GM12801 (cell line): ENCODE measurements at regions not wholly inside any gene's neighbourhood (a gene's known extent, or its start where the extent isn't known, plus 50 kb on each side); places are given as distances from the start of the nearest gene placed in this dataset.

Experiments used
- CTCF ChIP-seq: IDR thresholded peaks from one replicate; pipeline ENCODE4 v1.5.1; 2011; ENCODE audit warnings: control low read depth; ENCODE audit not compliant: insufficient read length; ENCODE audit errors: extremely low read depth

GRCh38 chr18:51848702-51849101 is 491.3 kb upstream of the DCC start:
- TF ChIP-seq CTCF = no peak

- no peak for TF ChIP-seq CTCF
Measured at GRCh38 chr18:51852681-51853080, 487.3 kb upstream of the DCC start.

GRCh38 chr18:51857989-51858388 is 482.0 kb upstream of the DCC start:
- no peak for TF ChIP-seq CTCF

- no peak for TF ChIP-seq CTCF
Measured at GRCh38 chr18:51861046-51861445, 479.0 kb upstream of the DCC start.

- TF ChIP-seq CTCF = no peak
Measured at GRCh38 chr18:51862051-51862715, 477.8 kb upstream of the DCC start.

- TF ChIP-seq CTCF = no peak
Measured at GRCh38 chr18:51864219-51864965, 475.6 kb upstream of the DCC start.

GRCh38 chr18:51865538-51865937 is 474.5 kb upstream of the DCC start:
- no peak for TF ChIP-seq CTCF
